ENCODE measurements at regions not wholly inside any gene's neighbourhood (a gene's known extent, or its start where the extent isn't known, plus 50 kb on each side); places are given as distances from the start of the nearest gene placed in this dataset.

DNA sequence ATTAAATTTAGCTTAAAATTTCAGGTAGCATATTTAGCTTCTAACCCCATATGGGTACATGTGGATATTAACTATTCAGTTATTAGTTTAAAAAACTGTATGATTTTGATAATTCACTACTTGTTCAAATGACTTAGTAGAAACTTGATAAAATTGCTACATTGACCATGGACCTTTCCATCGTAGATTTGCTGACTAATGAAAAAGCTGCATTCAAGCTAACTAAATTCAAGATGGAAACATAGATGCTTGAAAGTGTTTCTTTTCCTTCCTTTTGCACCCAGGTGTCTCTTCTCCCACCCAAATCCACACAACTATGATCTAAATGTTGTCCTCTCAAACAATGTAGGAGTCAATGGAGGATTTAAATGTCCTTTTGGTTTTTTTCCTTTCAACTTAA is 439.2 kb downstream of the TBC1D4 start:
- DNase-seq (ENCODE audit: low read depth), result no peak
- TF ChIP-seq, protein P1, sequence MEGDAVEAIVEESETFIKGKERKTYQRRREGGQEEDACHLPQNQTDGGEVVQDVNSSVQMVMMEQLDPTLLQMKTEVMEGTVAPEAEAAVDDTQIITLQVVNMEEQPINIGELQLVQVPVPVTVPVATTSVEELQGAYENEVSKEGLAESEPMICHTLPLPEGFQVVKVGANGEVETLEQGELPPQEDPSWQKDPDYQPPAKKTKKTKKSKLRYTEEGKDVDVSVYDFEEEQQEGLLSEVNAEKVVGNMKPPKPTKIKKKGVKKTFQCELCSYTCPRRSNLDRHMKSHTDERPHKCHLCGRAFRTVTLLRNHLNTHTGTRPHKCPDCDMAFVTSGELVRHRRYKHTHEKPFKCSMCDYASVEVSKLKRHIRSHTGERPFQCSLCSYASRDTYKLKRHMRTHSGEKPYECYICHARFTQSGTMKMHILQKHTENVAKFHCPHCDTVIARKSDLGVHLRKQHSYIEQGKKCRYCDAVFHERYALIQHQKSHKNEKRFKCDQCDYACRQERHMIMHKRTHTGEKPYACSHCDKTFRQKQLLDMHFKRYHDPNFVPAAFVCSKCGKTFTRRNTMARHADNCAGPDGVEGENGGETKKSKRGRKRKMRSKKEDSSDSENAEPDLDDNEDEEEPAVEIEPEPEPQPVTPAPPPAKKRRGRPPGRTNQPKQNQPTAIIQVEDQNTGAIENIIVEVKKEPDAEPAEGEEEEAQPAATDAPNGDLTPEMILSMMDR (IDR thresholded peaks at IDR 0.05; ENCODE audit: insufficient read depth, low read length), result no peak
- no peak overlapping the region for H3K4me3 ChIP-seq (ENCODE audit: low read depth, low read length)

DNA sequence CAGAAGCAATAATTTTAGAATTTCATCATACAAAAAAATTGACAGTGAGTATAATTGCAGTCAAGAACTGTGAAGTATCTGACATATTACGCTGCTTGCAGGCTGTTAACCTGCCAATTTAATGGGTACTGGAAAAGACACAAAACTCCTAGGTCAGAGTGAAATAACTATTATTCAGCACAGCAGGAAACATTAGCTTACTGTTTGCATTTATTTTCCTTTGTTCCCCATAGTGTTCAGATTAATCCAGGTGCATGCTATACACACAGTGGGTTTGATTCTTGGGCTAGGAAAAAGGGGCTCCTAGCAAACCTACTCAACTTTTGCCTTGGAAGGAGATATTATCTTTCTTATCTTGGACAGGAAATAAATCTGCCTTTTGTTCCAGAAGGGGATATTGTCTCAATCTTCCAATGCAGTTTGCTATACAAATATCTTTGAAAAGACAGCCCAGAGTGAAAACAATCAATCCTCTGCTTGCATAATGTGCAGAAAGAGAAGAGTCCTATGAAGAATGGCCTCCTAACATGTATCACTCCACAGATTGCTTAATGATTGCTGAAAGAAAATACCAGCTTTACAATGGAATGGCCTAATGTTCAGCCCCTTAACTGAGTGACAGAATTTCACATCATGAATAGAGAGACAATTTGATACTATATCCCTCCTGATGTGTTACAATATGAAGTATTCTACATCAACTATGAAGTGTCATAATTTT is 443.4 kb downstream of the TBC1D4 start:
- no peak for DNase-seq (ENCODE audit: low read depth)
- TF ChIP-seq, protein P1 (IDR thresholded peaks at IDR 0.05; ENCODE audit: insufficient read depth, low read length), result no peak
- no peak overlapping the region for H3K4me3 ChIP-seq (ENCODE audit: low read depth, low read length)

DNA sequence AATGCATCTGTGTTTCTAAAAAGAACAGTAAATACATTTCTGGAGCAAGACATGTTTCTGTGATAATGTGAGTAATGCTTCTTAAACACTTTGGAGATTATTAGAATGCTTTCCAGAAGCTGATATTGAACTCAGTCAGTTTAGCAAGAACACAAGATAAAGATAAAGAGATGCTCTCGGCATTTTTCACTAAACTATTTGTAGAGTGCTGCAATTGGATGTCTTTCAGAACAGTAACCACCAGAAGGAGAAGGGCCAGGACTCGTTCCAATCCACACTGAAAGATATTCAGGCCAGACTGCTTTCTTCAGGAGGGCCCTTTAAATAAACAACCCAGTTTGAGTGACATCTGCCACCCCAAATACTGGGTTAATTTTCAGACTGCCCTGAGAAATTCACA is 456.0 kb downstream of the TBC1D4 start:
- no peak for DNase-seq (ENCODE audit: low read depth)
- no peak overlapping the region for H3K4me3 ChIP-seq (ENCODE audit: low read depth, low read length)
- TF ChIP-seq, protein P1 (IDR thresholded peaks at IDR 0.05; ENCODE audit: insufficient read depth, low read length), result no peak

DNA sequence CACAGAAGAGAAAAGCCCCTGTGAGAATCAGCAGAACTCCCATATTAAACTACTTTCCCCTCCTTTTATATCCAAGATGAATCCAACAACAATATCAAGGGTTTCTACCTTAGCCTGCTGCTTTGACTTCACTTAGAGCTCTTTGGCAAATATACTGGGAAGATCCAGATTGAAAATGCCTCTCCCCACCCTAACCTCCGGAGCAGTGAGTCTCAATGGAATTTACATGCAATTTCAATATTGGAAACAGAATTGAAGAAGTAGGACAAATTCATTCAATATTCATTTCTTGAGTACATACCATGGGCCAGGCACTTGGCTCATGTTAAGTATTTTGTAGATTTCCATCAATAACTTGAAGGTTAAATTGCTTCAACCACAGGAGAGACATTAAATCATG is 457.4 kb downstream of the TBC1D4 start:
- H3K4me3 ChIP-seq (ENCODE audit: low read depth, low read length), result no peak overlapping the region
- TF ChIP-seq, protein P1 (IDR thresholded peaks at IDR 0.05; ENCODE audit: insufficient read depth, low read length), result no peak
- no peak for DNase-seq (ENCODE audit: low read depth)

DNA sequence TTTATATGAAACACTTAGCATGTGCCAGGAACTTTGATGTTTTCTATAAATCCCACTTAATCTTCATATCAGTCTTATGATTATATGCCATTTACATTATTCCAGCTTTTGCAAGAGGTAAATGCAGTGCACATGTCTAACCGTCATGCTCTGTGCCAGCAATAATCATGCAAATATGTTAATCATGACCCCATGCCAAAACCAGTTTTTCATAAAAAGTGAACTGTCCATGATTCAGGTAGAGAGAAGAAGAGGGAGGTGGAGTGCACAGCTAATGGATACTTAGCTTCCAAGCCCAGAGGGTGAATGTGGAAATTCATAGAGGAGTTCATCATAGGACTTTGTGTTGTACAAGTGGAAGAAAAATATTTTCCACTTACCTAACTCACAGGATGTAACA is 458.4 kb downstream of the TBC1D4 start:
- TF ChIP-seq, protein P1 (IDR thresholded peaks at IDR 0.05; ENCODE audit: insufficient read depth, low read length), result no peak
- H3K4me3 ChIP-seq (ENCODE audit: low read depth, low read length), result no peak overlapping the region
- no peak for DNase-seq (ENCODE audit: low read depth)

DNA sequence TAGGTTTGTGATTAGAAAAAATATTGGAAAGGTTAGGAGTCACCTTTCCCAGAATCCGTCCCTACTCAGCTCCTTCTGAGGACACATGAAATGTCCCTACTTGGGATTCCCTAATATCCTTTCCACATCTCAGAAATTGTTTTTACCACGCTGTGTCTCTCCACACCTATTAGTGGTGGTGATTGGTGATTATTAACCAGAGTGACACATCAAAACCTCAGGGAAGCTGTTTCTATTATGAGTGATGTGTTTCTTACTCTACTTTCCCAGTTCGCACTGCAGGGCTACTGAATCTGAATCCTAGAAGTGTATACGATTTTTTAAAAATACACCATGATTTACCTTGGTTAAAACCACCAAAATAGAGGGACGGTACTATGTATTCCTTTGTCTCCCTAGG is 460.8 kb downstream of the TBC1D4 start:
- DNase-seq (ENCODE audit: low read depth), result no peak
- H3K4me3 ChIP-seq (ENCODE audit: low read depth, low read length), result no peak overlapping the region
- TF ChIP-seq, protein P1 (IDR thresholded peaks at IDR 0.05; ENCODE audit: insufficient read depth, low read length), result no peak

DNA sequence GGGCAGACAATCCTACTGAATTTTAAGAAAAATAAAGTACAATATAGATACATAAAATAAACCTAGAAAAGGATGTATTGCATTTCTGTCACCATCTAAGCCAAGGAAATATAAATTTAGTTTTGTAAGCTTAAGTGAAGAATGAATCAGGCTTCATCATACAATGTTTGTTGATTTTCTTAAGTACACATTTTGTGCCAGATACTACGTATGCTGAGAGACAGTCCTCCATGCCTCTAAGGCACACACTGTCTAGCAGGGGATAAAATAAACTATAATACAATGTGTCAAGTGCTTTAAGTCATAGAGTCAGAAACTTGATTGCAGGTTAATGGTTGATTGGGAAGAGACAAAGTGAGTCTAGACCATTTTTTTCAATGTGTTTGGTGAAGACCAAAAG is 465.7 kb downstream of the TBC1D4 start:
- TF ChIP-seq, protein P1 (IDR thresholded peaks at IDR 0.05; ENCODE audit: insufficient read depth, low read length), result no peak
- H3K4me3 ChIP-seq (ENCODE audit: low read depth, low read length), result no peak overlapping the region
- no peak for DNase-seq (ENCODE audit: low read depth)
